DOHH2 (cell line): ENCODE measurements at regions not wholly inside any gene's neighbourhood (a gene's known extent, or its start where the extent isn't known, plus 50 kb on each side); places are given as distances from the start of the nearest gene placed in this dataset.

Source experiments
- H3F3A ChIP-seq: fragments of 200-600 bp; sonication (generic), shearing (Covaris generic); 2 replicates; pipeline ENCODE4 v1.6.0; 2016; ENCODE audit warnings: antibody characterized with exemption, mild to moderate bottlenecking; ENCODE audit not compliant: control insufficient read depth, insufficient read depth
- H3K27ac ChIP-seq: fragments of 200-600 bp; sonication (generic); 2 replicates; pipeline ENCODE4 v1.5.1; 2014; ENCODE audit warnings: low read depth, mild to moderate bottlenecking, low read length, moderate library complexity
- H3K27me3 ChIP-seq: fragments of 200-600 bp; sonication (generic); 2 replicates; pipeline ENCODE4 v1.6.1; 2014; ENCODE audit warnings: mild to moderate bottlenecking, low read length, mixed read lengths; ENCODE audit not compliant: control insufficient read depth
- H3K36me3 ChIP-seq: fragments of 200-600 bp; sonication (generic); 2 replicates; pipeline ENCODE4 v1.6.1; 2014; ENCODE audit warnings: mild to moderate bottlenecking, low read length, moderate library complexity, mixed read lengths; ENCODE audit not compliant: control insufficient read depth
- H3K4me1 ChIP-seq: fragments of 200-600 bp; sonication (generic); 2 replicates; pipeline ENCODE4 v1.6.1; 2014; ENCODE audit warnings: mild to moderate bottlenecking, low read length, mixed read lengths; ENCODE audit not compliant: control insufficient read depth
- H3K4me2 ChIP-seq: fragments of 200-600 bp; sonication (generic); 2 replicates; pipeline ENCODE4 v1.6.0; 2014; ENCODE audit warnings: mild to moderate bottlenecking, low read length, moderate library complexity
- H3K4me3 ChIP-seq: fragments of 200-600 bp; sonication (generic); 2 replicates; pipeline ENCODE4 v1.5.1; 2014; ENCODE audit warnings: mild to moderate bottlenecking, low read length, mixed read lengths
- H3K79me2 ChIP-seq: fragments of 200-600 bp; sonication (generic); 2 replicates; pipeline ENCODE4 v1.6.1; 2014; ENCODE audit warnings: mild to moderate bottlenecking, low read length, mixed read lengths; ENCODE audit not compliant: control insufficient read depth
- H3K9me2 ChIP-seq: fragments of 200-600 bp; sonication (generic); replicated peaks from 2 replicates; pipeline ENCODE4 v1.6.1; 2014; ENCODE audit warnings: mild to moderate bottlenecking, low read length, mixed read lengths; ENCODE audit not compliant: control insufficient read depth
- H3K9me3 ChIP-seq: fragments of 200-600 bp; sonication (generic); 2 replicates; pipeline ENCODE4 v1.6.1; 2014; ENCODE audit warnings: antibody characterized with exemption, low read length, mixed read lengths; ENCODE audit not compliant: control insufficient read depth, insufficient read depth
- H4K20me1 ChIP-seq: fragments of 200-600 bp; sonication (generic); 2 replicates; pipeline ENCODE4 v1.6.0; 2014; ENCODE audit warnings: low read depth, mild to moderate bottlenecking, antibody characterized with exemption, low read length, moderate library complexity; ENCODE audit not compliant: control insufficient read depth, insufficient read depth
- EZH2phosphoT487 ChIP-seq: fragments of 200-600 bp; sonication (generic); IDR thresholded peaks from 2 replicates; pipeline ENCODE4 v1.6.1; 2017; ENCODE audit warnings: borderline replicate concordance, mild to moderate bottlenecking, antibody characterized with exemption, low read length, moderate library complexity, mixed read lengths
- TF ChIP-seq, protein P1 (sequence below): fragments of 200-600 bp; sonication (generic); IDR thresholded peaks from one replicate; pipeline ENCODE4 v1.5.1; 2014; ENCODE audit warnings: antibody characterized with exemption, mild to moderate bottlenecking, low read depth, low read length; ENCODE audit not compliant: poor library complexity, severe bottlenecking

DNA sequence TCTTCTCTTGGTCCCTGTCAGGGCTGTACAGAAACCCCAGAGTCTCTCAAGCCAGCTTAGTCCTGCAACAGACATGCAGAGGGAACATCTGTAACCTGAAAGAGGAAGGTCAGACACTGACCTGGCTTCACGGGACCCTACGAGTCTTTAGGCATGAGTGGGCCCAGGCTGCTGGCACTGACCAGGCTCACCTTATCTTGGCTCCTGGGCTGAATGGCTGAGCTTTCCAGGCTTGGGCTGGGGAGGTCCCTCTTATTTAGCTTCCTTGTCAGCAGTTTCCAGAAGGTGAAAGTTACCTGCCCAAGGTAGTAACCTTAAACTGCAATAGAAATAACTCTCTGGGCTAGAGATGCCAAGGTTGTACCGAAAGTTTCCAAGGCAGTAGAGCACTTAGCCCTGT is 58.4 kb upstream of the FUT8 start:
- H3F3A ChIP-seq: peaks cover 42% of the 10 kb centered on the region
- peak overlapping the region; percentile 95 for H3K27ac ChIP-seq
- peaks cover 95% of the 10 kb centered on the region for H3K4me1 ChIP-seq
- no peaks in the 10 kb centered on the region for H3K9me2 ChIP-seq
- H3K27me3 ChIP-seq: no peaks in the 10 kb centered on the region
- no peaks in the 10 kb centered on the region for H4K20me1 ChIP-seq
- no peaks in the 10 kb centered on the region for H3K36me3 ChIP-seq
- no peaks in the 10 kb centered on the region for H3K79me2 ChIP-seq
- 0 out of 2 replicates have a peak overlapping the region, but pooled peaks have one; percentile 3 for H3K4me3 ChIP-seq
- TF ChIP-seq, protein P1, sequence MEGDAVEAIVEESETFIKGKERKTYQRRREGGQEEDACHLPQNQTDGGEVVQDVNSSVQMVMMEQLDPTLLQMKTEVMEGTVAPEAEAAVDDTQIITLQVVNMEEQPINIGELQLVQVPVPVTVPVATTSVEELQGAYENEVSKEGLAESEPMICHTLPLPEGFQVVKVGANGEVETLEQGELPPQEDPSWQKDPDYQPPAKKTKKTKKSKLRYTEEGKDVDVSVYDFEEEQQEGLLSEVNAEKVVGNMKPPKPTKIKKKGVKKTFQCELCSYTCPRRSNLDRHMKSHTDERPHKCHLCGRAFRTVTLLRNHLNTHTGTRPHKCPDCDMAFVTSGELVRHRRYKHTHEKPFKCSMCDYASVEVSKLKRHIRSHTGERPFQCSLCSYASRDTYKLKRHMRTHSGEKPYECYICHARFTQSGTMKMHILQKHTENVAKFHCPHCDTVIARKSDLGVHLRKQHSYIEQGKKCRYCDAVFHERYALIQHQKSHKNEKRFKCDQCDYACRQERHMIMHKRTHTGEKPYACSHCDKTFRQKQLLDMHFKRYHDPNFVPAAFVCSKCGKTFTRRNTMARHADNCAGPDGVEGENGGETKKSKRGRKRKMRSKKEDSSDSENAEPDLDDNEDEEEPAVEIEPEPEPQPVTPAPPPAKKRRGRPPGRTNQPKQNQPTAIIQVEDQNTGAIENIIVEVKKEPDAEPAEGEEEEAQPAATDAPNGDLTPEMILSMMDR: no peak
- no peak for TF ChIP-seq EZH2phosphoT487
- H3K9me3 ChIP-seq: no peaks in the 10 kb centered on the region
- peak overlapping the region; percentile 43 for H3K4me2 ChIP-seq

DNA sequence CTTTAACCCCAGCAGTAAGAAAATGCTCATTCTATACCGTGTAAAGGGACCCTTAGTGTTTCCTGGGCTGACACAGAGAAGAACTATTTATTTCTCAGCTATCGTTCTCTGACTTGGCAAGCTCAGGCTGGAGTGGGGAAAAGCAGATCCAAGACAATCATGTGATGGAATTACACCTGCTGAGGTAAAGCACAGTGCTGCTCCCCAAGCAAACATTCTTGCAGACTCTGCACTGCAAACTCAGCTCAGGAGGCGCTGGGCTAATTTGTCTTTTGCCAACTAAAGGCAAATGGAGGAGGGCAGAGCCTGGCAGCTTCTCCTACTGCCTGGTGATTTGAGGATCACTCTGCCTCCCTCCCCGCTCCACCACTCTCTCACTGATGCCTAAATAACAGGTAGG is 57.8 kb upstream of the FUT8 start:
- Histone ChIP-seq H3K27ac (peak overlapping the region; percentile 95), H3K4me3 (no peak overlapping the region), H3K4me1 (peaks cover 98% of the 10 kb centered on the region), H3K79me2 (no peaks in the 10 kb centered on the region), H3K4me2 (peak overlapping the region; percentile 43; the same call in 1 of the 2 replicates), H3K27me3 (no peaks in the 10 kb centered on the region), H3K9me2 (no peaks in the 10 kb centered on the region), H3K9me3 (no peaks in the 10 kb centered on the region), H3F3A (peaks cover 42% of the 10 kb centered on the region), H4K20me1 (no peaks in the 10 kb centered on the region), H3K36me3 (no peaks in the 10 kb centered on the region)
- TF ChIP-seq EZH2phosphoT487: no peak
- TF ChIP-seq, protein P1: no peak

DNA sequence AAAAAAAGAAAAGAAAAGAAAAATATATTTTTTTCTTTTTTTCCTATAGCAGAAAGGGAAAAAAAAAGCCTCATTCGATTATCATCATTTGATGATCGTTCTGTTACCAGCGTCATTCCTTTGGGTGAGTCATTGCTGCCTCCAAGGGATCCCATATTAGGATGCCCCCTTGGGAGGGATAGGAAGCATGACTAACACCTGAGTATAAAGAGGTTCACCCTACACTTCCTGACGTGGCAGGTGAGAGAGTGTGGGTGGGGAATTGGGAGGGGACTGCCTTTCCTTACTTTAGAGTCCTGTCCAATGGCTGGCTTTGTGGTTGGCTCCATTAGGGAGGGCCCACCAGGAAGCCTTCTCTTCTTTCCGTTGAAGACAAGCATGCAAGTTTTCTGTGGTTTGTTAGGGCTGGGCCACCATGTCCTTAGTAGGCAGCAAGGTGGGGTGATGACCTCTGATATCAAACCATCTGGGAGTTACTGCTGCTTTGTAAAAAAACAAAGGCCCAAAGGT is 56.1 kb upstream of the FUT8 start:
- Histone ChIP-seq H3K9me3 (no peaks in the 10 kb centered on the region), H3K4me1 (peaks cover 97% of the 10 kb centered on the region), H3K27ac (peak overlapping the region; percentile 95), H3K9me2 (no peaks in the 10 kb centered on the region), H3K27me3 (no peaks in the 10 kb centered on the region), H3K79me2 (no peaks in the 10 kb centered on the region), H3F3A (peaks cover 42% of the 10 kb centered on the region), H3K4me3 (peak overlapping the region; percentile 56), H4K20me1 (no peaks in the 10 kb centered on the region), H3K36me3 (no peaks in the 10 kb centered on the region), H3K4me2 (peak overlapping the region; percentile 48)
- TF ChIP-seq, protein P1: no peak
- TF ChIP-seq EZH2phosphoT487: no peak
